Midbrain (tissue), 1 donor: ENCODE measurements at regions not wholly inside any gene's neighbourhood (a gene's known extent, or its start where the extent isn't known, plus 50 kb on each side); places are given as distances from the start of the nearest gene placed in this dataset.
"Not testable (repeated sequence)": the region's sequence is repeated elsewhere in the genome, so short reads cannot be mapped to it uniquely, and the experiment has no call there.

ENCODE experiments used
- DNase-seq: peaks from one replicate; lab custom pipeline; 2025; lab: John Stamatoyannopoulos, UW

- no peak for DNase-seq
These were observed 394.7 kb upstream of the CBLB start for GRCh38 chr3:106263546-106263945.

- no peak for DNase-seq
These were observed 396.9 kb upstream of the CBLB start for GRCh38 chr3:106265704-106266103.

DNA sequence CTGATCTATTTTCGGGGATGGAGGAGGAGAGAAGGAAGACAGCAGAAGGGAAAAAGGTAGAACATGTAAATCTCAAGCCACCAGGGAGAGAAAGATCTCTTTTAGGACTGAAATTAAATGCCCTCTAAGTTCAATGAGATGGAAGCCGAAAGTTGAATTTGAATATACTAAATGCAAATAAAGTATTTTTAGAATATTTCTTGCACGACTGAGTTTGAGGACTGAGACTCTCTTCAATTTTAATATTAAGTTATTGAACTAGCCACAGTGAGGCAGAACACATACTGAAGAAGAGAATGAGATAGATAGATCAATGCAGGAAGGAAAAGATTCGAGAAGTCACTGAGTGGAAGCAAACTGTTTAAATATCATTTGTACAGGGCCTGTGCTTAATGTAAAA is 399.9 kb upstream of the CBLB start:
- DNase-seq, result no peak

GRCh38 chr3:106272302-106272701 is 403.5 kb upstream of the CBLB start:
- DNase-seq, result no peak

GRCh38 chr3:106275592-106275991 is 406.8 kb upstream of the CBLB start:
- no peak for DNase-seq

GRCh38 chr3:106276151-106276550 is 407.3 kb upstream of the CBLB start:
- DNase-seq, result no peak

- DNase-seq, result no peak
These were observed 408.2 kb upstream of the CBLB start for GRCh38 chr3:106276755-106277612.

- DNase-seq, result no peak
These were observed 408.9 kb upstream of the CBLB start for GRCh38 chr3:106277731-106278130.

DNA sequence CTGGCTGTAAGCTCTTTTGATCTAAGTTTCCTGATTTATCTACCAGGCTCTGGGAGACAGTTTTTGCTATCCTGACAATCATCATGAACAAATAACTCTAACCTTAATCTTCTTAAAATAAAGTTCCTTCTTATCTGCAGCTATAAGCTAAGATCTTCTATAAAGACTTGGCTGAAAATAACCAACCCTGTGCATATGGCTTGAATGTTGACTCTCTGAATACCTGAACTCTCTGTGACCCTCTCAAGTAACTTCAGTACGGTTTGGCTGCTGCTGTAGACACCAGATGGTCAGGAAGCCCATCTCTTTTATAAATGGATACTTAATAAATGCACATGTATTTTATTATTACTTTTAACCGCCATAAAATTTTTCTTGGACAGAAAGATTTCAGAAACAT is 412.4 kb upstream of the CBLB start:
- DNase-seq, result no peak

- no peak for DNase-seq
These were observed 414.1 kb upstream of the CBLB start for GRCh38 chr3:106282943-106283342.

GRCh38 chr3:106288781-106289180 is 420.0 kb upstream of the CBLB start:
- DNase-seq, result no peak

- DNase-seq, result no peak
These were observed 421.6 kb upstream of the CBLB start for GRCh38 chr3:106290304-106290997.

DNA sequence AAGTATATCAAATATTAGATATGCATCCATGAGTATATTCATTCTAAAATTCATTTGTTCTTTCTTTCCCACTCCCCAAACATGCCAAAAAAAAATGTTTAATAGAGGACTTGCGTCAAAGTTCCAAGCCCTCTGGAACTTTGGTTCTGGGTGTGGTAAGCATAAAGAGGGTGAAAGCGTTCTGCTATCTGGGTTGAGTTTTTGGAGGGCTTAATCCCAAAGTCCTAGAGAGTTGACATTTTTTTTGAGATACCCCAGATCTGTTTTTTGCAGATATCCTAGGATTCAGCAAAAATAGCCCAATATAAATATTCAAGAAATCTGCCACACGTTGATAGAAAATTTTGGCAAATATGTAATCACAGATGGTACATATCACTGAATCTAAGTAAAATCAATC is 424.3 kb upstream of the CBLB start:
- DNase-seq, result no peak

- peak; percentile 4 for DNase-seq
These were observed 425.3 kb upstream of the CBLB start for GRCh38 chr3:106294121-106294520.

DNA sequence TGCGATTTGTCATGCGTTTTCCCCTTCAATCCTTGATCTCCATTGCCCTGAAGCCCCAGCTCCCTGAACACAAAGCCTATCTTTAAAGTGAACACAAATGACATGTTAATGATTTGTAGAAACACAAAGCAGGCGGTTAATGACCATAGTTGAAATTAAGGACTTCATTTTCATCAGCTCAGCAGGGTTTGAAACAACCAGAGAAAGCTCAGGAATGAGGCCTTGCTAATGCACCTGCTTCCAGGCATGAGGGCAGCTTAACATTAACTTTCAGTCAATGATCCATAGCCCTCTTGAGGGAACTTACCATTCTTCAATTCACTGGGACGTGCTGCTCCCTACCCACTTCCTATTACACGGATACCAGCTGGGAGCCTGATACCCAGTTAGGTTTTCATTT is 427.2 kb upstream of the CBLB start:
- DNase-seq, result no peak

- no peak for DNase-seq
These were observed 430.7 kb upstream of the CBLB start for GRCh38 chr3:106299300-106300098.

- no peak for DNase-seq
These were observed 433.8 kb upstream of the CBLB start for GRCh38 chr3:106302451-106303221.

- no peak for DNase-seq
These were observed 435.0 kb upstream of the CBLB start for GRCh38 chr3:106303766-106304165.

DNA sequence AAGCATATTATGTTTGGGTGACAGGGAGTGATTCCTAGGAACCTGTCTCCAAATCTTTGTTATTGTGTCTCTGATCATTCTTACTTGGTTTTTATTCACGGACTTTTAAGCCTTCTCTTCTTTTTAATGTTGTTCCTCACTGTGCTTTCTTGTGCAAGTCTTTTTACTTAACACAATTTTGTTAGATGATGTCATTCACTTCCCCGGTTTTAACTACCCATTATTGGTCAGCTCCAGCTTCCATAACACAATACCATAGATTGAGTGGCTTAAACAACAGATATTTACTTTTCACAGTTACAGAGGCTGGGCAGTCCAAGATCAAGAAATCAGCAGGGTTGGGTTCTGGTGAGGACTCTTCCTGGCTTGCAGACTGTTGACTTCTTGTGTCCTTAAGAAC is 436.3 kb upstream of the CBLB start:
- no peak for DNase-seq

GRCh38 chr3:106305882-106306435 is 437.1 kb upstream of the CBLB start:
- no peak for DNase-seq

DNA sequence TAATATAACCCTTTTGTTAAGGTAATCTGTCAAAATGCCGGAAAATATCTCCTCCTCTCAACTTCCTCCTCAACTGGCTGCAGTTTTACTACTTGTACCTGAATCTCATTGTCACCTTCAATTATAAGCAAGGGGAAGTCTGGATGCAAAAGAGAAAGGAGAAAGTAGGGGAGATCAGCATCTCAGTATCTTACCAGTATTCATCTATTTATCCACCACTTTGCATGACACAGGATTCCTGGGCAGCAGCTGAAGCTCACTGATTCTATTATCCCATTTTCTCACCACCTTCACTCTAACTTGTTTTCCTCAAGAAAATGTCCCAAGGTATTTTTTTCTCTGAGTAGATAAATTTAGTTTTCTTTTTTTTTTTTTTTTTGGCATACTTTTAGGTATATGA is 440.5 kb upstream of the CBLB start:
- no peak for DNase-seq

- DNase-seq, result not testable (repeated sequence)
These were observed 441.0 kb upstream of the CBLB start for GRCh38 chr3:106309798-106310197.
